ENCODE measurements at regions not wholly inside any gene's neighbourhood (a gene's known extent, or its start where the extent isn't known, plus 50 kb on each side); places are given as distances from the start of the nearest gene placed in this dataset.
A peak's percentile ranks its signal among the peaks of the same experiment; 100 is the strongest.

GRCh38 chrX:106397788-106398538 lies 213.8 kb upstream of the RADX start:
- no peaks in the 10 kb centered on the region for H3K27me3 ChIP-seq (replicated peaks; ENCODE audit: control insufficient read depth, insufficient read depth, low read length)
- H3K9me3 ChIP-seq, result no peaks in the 10 kb centered on the region
- Mint-ChIP-seq H3K9me3 (ENCODE audit: unreplicated experiment) (no peaks in the 10 kb centered on the region), H3K4me1 (ENCODE audit: low read depth, unreplicated experiment) (no peaks in the 10 kb centered on the region), H3K27me3 (ENCODE audit: insufficient read depth, unreplicated experiment) (no peaks in the 10 kb centered on the region), H3K4me3 (ENCODE audit: unreplicated experiment) (no peak overlapping the region), H3K36me3 (ENCODE audit: insufficient read depth, unreplicated experiment) (no peaks in the 10 kb centered on the region), H3K27ac (ENCODE audit: unreplicated experiment) (no peak overlapping the region)
- no TSS peak for BruUV-seq (replicated peaks)
- intact Hi-C loops (cut with micrococcal nuclease; ENCODE audit: unreplicated experiment), result loop anchor here (1.0 to 5.0 kb wide), 4 partner anchors 228 to 521 kb away; no protein-coding TSS in a partner anchor
- POLR2A ChIA-PET, result no interaction called here
- no peaks in the 10 kb centered on the region for H3K4me1 ChIP-seq
- DNase-seq, result no peak
- TF ChIP-seq CTCF (IDR thresholded peaks at IDR 0.05; ENCODE audit: insufficient read depth in 1 of 2, low read depth in 1 of 2, low read length in 1 of 2, severe bottlenecking in 1 of 2, unreplicated experiment in 1 of 2), result no peak
- H3K4me3 ChIP-seq (ENCODE audit: low read depth, low read length), result no peak overlapping the region
- no peaks in the 10 kb centered on the region for H3K36me3 ChIP-seq (ENCODE audit: control insufficient read depth, insufficient read depth, low read length)
- CTCF ChIA-PET, result no interaction called here

- Mint-ChIP-seq H3K4me1 (ENCODE audit: low read depth, unreplicated experiment) (no peaks in the 10 kb centered on the region), H3K27ac (ENCODE audit: unreplicated experiment) (no peak overlapping the region), H3K9me3 (ENCODE audit: unreplicated experiment) (no peaks in the 10 kb centered on the region), H3K36me3 (ENCODE audit: insufficient read depth, unreplicated experiment) (no peaks in the 10 kb centered on the region), H3K27me3 (ENCODE audit: insufficient read depth, unreplicated experiment) (no peaks in the 10 kb centered on the region), H3K4me3 (ENCODE audit: unreplicated experiment) (no peak overlapping the region)
- no peak for DNase-seq
- H3K9me3 ChIP-seq, result no peaks in the 10 kb centered on the region
- H3K36me3 ChIP-seq (ENCODE audit: control insufficient read depth, insufficient read depth, low read length), result no peaks in the 10 kb centered on the region
- H3K4me3 ChIP-seq (ENCODE audit: low read depth, low read length), result no peak overlapping the region
- no TSS peak for BruUV-seq (replicated peaks)
- ChIA-PET CTCF (no interaction called here), POLR2A (no interaction called here)
- no peaks in the 10 kb centered on the region for H3K27me3 ChIP-seq (replicated peaks; ENCODE audit: control insufficient read depth, insufficient read depth, low read length)
- intact Hi-C loops (cut with micrococcal nuclease; ENCODE audit: unreplicated experiment), result no loop called here
- no peak for TF ChIP-seq CTCF (IDR thresholded peaks at IDR 0.05; ENCODE audit: insufficient read depth in 1 of 2, low read depth in 1 of 2, low read length in 1 of 2, severe bottlenecking in 1 of 2, unreplicated experiment in 1 of 2)
- no peaks in the 10 kb centered on the region for H3K4me1 ChIP-seq
Measured at GRCh38 chrX:106401965-106402559, 209.7 kb upstream of the RADX start.

GRCh38 chrX:106404512-106404911 lies 207.3 kb upstream of the RADX start:
- Histone ChIP-seq H3K9me3 (no peaks in the 10 kb centered on the region), H3K4me3 (ENCODE audit: low read depth, low read length) (no peak overlapping the region), H3K36me3 (ENCODE audit: control insufficient read depth, insufficient read depth, low read length) (no peaks in the 10 kb centered on the region), H3K27me3 (replicated peaks; ENCODE audit: control insufficient read depth, insufficient read depth, low read length) (no peaks in the 10 kb centered on the region), H3K4me1 (no peaks in the 10 kb centered on the region)
- Mint-ChIP-seq H3K27ac (ENCODE audit: unreplicated experiment) (no peak overlapping the region), H3K4me1 (ENCODE audit: low read depth, unreplicated experiment) (no peaks in the 10 kb centered on the region), H3K9me3 (ENCODE audit: unreplicated experiment) (no peaks in the 10 kb centered on the region), H3K36me3 (ENCODE audit: insufficient read depth, unreplicated experiment) (no peaks in the 10 kb centered on the region), H3K27me3 (ENCODE audit: insufficient read depth, unreplicated experiment) (no peaks in the 10 kb centered on the region), H3K4me3 (ENCODE audit: unreplicated experiment) (no peak overlapping the region)
- ChIA-PET CTCF (interaction anchor here (0.6 kb wide), 1 partner anchor 232 kb away, joined by 3 read pairs; no protein-coding TSS in a partner anchor), POLR2A (no interaction called here)
- no TSS peak for BruUV-seq (replicated peaks)
- DNase-seq, result peak in 1 of 2 experiments; percentile 6
- peak in 1 of 2 experiments; percentile 42 for TF ChIP-seq CTCF (IDR thresholded peaks at IDR 0.05; ENCODE audit: insufficient read depth in 1 of 2, low read depth in 1 of 2, low read length in 1 of 2, severe bottlenecking in 1 of 2, unreplicated experiment in 1 of 2)
- intact Hi-C loops (cut with micrococcal nuclease; ENCODE audit: unreplicated experiment), result loop anchor here (1.0 kb wide), 1 partner anchor 215 kb away; no protein-coding TSS in a partner anchor
